Nephron progenitor cell (in vitro differentiated cells): ENCODE measurements at regions not wholly inside any gene's neighbourhood (a gene's known extent, or its start where the extent isn't known, plus 50 kb on each side); places are given as distances from the start of the nearest gene placed in this dataset.
A peak's percentile ranks its signal among the peaks of the same experiment; 100 is the strongest.

ENCODE experiments used
- DNase-seq: peaks from one replicate; pipeline ENCODE4 v3.0.0; 2021
- H3K27ac Mint-ChIP-seq: 2 replicates; pipeline ENCODE4 v1.8.0; 2021; ENCODE audit warnings: mild to moderate bottlenecking, moderate library complexity, mixed read lengths
- H3K27me3 Mint-ChIP-seq: 2 replicates; pipeline ENCODE4 v1.8.0; 2021; ENCODE audit warnings: mild to moderate bottlenecking, low read depth, mixed read lengths; ENCODE audit not compliant: poor library complexity
- H3K36me3 Mint-ChIP-seq: 2 replicates; pipeline ENCODE4 v1.8.0; 2021; ENCODE audit warnings: low read depth, mixed read lengths
- H3K4me1 Mint-ChIP-seq: 2 replicates; pipeline ENCODE4 v1.8.0; 2021; ENCODE audit warnings: mixed read lengths
- H3K4me3 Mint-ChIP-seq: 2 replicates; pipeline ENCODE4 v1.8.0; 2021; ENCODE audit warnings: mild to moderate bottlenecking, moderate library complexity, mixed read lengths
- H3K9me3 Mint-ChIP-seq: 2 replicates; pipeline ENCODE4 v1.8.0; 2021; ENCODE audit warnings: mild to moderate bottlenecking, moderate library complexity, mixed read lengths
- CTCF ChIP-seq: fragments of 200-600 bp; sonication (generic); IDR thresholded peaks from 2 replicates; pipeline ENCODE4 v1.5.0; 2021; ENCODE audit warnings: antibody characterized with exemption

- Mint-ChIP-seq H3K27ac (no peak overlapping the region), H3K27me3 (peaks cover 36% of the 10 kb centered on the region)
- peak; percentile 67 for DNase-seq
Observed at GRCh38 chr17:79482727-79483521, 127.9 kb downstream of the RBFOX3 start.

DNA sequence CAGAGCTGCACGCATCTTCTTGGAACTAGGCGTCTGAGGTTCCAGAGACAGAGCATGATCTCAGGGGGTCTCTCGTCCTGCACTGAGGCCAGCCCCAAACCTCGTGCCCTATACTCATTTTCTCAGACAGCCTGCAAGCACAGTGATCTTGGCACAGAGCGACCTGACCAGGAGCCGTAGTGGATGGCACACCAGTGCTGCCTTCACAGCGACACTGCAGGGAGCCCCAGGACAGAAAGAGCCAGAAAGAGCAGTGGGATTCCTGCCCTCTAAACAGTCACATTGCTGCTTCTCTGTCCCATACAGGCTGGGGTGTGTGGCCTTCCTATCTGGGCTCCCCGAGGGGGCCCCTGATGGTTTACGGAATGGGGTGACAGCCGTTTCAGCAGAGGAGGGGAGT, 131.0 kb downstream of the RBFOX3 start:
- no peak overlapping the region for H3K27ac Mint-ChIP-seq
- no peak for TF ChIP-seq CTCF
- H3K4me1 Mint-ChIP-seq = peaks cover 66% of the 10 kb centered on the region
- H3K27me3 Mint-ChIP-seq = peaks cover 48% of the 10 kb centered on the region
- no peaks in the 10 kb centered on the region for H3K36me3 Mint-ChIP-seq
- H3K4me3 Mint-ChIP-seq = no peak overlapping the region
- H3K9me3 Mint-ChIP-seq = no peaks in the 10 kb centered on the region
- DNase-seq = no peak

More at GRCh38 chr17:79482727-79483521, 127.9 kb downstream of the RBFOX3 start:
- H3K4me3 Mint-ChIP-seq = no peak overlapping the region
- peaks cover 68% of the 10 kb centered on the region for H3K4me1 Mint-ChIP-seq
- no peak for TF ChIP-seq CTCF
- H3K9me3 Mint-ChIP-seq = no peaks in the 10 kb centered on the region
- no peaks in the 10 kb centered on the region for H3K36me3 Mint-ChIP-seq

DNA sequence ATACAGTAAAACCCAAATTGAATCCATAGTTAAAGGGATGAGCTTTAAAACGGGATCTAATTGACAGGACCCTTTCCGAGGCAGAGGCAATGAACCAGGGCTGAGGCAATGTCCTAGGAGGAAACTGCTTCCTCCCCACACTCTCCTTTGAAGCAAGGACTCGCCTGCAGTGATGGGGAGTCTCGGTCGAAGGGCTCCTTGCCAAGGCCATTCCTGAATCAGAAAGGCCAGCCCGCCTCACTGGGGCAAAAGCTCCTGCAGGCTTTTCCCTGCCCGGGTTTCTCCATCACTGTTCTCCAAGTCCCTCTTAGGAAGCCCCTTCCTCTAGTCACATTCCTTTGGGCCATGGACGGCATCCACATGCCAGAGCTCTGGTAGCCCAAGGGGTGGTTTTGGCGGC, 132.0 kb downstream of the RBFOX3 start:
- peaks cover 65% of the 10 kb centered on the region for H3K4me1 Mint-ChIP-seq
- no peak for DNase-seq
- no peaks in the 10 kb centered on the region for H3K9me3 Mint-ChIP-seq
- TF ChIP-seq CTCF = no peak
- no peaks in the 10 kb centered on the region for H3K36me3 Mint-ChIP-seq
- peaks cover 51% of the 10 kb centered on the region for H3K27me3 Mint-ChIP-seq
- H3K27ac Mint-ChIP-seq = no peak overlapping the region
- no peak overlapping the region for H3K4me3 Mint-ChIP-seq

- H3K27ac Mint-ChIP-seq = no peak overlapping the region
Observed at GRCh38 chr17:79478051-79478461, 132.8 kb downstream of the RBFOX3 start.

DNA sequence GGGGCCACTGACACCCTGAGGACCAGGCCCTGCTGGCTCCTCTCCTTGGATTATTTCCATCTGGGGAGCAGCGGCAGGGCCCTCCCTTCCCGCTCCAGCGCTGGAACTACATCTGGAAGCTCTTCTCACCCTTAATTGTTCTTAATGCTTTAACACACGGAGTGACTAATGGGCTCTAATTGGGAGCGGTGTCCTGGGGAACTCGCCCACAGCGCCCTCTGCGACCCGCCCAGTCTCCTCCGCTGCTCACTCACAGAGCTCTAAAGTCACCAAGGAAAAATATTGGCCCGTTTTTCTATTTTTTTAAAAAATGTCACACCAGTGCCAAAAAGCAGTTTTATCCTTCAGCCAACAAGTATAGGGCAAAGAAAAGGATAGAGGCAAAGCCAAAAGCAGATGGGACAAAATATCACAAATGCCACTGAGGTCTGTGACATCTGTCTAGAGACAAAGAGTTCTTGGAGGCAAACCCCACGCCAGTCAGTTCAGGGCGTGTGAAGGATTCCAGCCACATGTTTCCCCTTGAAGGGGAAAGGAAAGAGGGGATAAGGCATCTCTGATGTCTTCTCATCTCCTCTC, 134.7 kb downstream of the RBFOX3 start:
- peaks cover 58% of the 10 kb centered on the region for H3K27me3 Mint-ChIP-seq
- no peak for TF ChIP-seq CTCF
- no peak overlapping the region for H3K27ac Mint-ChIP-seq
- H3K4me1 Mint-ChIP-seq = peaks cover 52% of the 10 kb centered on the region
- no peak for DNase-seq
- no peaks in the 10 kb centered on the region for H3K9me3 Mint-ChIP-seq
- peak overlapping the region; percentile 26 for H3K4me3 Mint-ChIP-seq
- H3K36me3 Mint-ChIP-seq = no peaks in the 10 kb centered on the region

More at GRCh38 chr17:79478051-79478461, 132.8 kb downstream of the RBFOX3 start:
- peaks cover 65% of the 10 kb centered on the region for H3K4me1 Mint-ChIP-seq
- H3K4me3 Mint-ChIP-seq = peak overlapping the region; percentile 22
- no peaks in the 10 kb centered on the region for H3K9me3 Mint-ChIP-seq
- DNase-seq = peak; percentile 37
- TF ChIP-seq CTCF = no peak
- H3K36me3 Mint-ChIP-seq = no peaks in the 10 kb centered on the region
- H3K27me3 Mint-ChIP-seq = peaks cover 50% of the 10 kb centered on the region
